ENCODE measurements at regions not wholly inside any gene's neighbourhood (a gene's known extent, or its start where the extent isn't known, plus 50 kb on each side); places are given as distances from the start of the nearest gene placed in this dataset.

DNA sequence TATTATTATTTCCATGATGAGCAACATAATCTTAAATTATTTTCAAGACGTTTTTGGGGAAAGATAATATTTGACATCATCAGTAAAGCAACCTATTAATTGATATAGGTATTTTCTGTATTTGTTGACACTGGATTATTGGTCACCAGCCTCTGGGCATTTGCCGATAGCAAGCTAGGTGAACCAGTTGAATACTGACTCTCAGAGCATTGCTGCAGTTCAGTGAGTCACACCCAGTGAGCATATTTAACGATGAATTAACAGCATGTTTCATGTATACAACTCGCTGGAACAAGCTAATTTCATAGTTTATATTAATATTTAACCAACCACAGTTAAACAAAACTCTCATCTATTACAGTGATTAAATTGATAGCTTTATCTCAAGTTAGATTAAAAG, 1006.0 kb upstream of the DIAPH2 start:
- no peaks in the 10 kb centered on the region for H3K9me3 ChIP-seq
- intact Hi-C loops (cut with DNase I), result no loop called here
- no peaks in the 10 kb centered on the region for H3K36me3 ChIP-seq
- TF ChIP-seq, protein P1, sequence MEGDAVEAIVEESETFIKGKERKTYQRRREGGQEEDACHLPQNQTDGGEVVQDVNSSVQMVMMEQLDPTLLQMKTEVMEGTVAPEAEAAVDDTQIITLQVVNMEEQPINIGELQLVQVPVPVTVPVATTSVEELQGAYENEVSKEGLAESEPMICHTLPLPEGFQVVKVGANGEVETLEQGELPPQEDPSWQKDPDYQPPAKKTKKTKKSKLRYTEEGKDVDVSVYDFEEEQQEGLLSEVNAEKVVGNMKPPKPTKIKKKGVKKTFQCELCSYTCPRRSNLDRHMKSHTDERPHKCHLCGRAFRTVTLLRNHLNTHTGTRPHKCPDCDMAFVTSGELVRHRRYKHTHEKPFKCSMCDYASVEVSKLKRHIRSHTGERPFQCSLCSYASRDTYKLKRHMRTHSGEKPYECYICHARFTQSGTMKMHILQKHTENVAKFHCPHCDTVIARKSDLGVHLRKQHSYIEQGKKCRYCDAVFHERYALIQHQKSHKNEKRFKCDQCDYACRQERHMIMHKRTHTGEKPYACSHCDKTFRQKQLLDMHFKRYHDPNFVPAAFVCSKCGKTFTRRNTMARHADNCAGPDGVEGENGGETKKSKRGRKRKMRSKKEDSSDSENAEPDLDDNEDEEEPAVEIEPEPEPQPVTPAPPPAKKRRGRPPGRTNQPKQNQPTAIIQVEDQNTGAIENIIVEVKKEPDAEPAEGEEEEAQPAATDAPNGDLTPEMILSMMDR (IDR thresholded peaks at IDR 0.05), result no peak
- H3K27ac ChIP-seq, result no peak overlapping the region
- no peaks in the 10 kb centered on the region for H3K27me3 ChIP-seq
- DNase-seq (no peak), ATAC-seq (no peak)
- H3K4me1 ChIP-seq, result no peaks in the 10 kb centered on the region
- H3K4me3 ChIP-seq, result no peak overlapping the region

DNA sequence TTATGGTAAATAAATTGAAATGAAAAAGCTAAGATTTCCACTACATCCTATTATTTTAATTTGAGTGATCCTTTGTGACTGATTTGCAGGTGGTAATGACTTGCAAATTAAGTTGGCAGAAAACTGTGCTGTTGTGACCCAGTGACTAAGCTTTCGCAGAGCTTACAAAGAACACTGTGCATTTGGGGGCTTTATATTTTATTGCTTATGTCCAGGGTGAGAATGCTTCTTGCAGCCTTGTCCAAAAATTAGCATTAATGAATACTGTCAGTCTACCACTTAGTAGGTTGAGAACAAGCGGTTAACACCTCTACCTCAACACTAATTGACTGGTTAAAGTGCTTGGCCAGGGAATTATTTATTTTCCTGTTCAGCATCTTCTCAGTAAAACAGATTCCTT, 991.3 kb upstream of the DIAPH2 start:
- no peak overlapping the region for H3K4me3 ChIP-seq
- TF ChIP-seq, protein P1 (IDR thresholded peaks at IDR 0.05), result no peak

DNA sequence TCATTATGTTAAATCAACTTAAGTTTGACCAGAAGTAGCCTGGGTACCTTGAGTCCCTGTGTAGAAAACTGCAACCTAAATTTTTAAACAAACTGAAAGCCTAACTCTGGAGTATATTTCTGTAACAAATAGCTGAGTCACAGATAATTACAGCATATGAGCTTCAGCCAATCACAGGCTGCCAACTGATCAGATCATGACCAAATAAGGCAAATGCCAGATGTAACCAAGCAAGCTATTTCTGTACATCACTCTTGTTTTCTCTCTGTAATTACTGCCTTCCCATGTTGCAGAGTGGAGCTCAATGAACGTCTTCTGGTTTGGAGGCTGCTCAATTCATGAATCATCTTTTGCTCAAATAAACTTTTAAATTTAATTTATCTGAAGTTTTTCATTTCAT, 980.9 kb upstream of the DIAPH2 start:
- Histone ChIP-seq H3K9me3 (no peaks in the 10 kb centered on the region), H3K36me3 (no peaks in the 10 kb centered on the region), H3K27ac (no peak overlapping the region), H3K4me3 (no peak overlapping the region), H3K4me1 (no peaks in the 10 kb centered on the region), H3K27me3 (no peaks in the 10 kb centered on the region)
- TF ChIP-seq, protein P1 (IDR thresholded peaks at IDR 0.05), result no peak
- intact Hi-C loops (cut with DNase I), result no loop called here
- no peak for DNase-seq
- ATAC-seq, result no peak

More for the DNA sequence above, 991.3 kb upstream of the DIAPH2 start:
- Histone ChIP-seq H3K27ac (no peak overlapping the region), H3K4me1 (no peaks in the 10 kb centered on the region), H3K27me3 (no peaks in the 10 kb centered on the region), H3K36me3 (no peaks in the 10 kb centered on the region), H3K9me3 (no peaks in the 10 kb centered on the region)
- ATAC-seq (no peak), DNase-seq (no peak)
- intact Hi-C loops (cut with DNase I), result no loop called here

DNA sequence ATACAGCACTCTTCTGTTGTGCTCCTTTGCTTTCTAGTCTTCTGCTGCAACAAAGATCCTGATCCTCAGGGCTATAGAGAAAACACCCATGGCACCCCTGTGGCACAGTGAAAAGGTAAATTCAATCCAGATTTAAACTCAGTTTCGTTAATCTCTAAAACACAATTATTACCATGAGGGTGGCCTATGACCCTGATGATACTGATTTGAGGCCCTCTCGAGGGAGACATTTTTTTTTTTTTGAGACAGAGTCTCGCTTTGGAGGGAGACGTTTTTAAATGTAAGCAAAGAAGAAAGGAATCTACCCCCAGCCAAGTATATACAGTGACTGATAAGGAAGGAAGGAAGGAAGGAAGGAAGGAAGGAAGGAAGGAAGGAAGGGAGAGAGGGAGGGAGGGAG, 967.8 kb upstream of the DIAPH2 start:
- Histone ChIP-seq H3K4me3 (no peak overlapping the region), H3K4me1 (no peaks in the 10 kb centered on the region), H3K27ac (no peak overlapping the region), H3K9me3 (no peaks in the 10 kb centered on the region), H3K27me3 (no peaks in the 10 kb centered on the region), H3K36me3 (no peaks in the 10 kb centered on the region)
- no peak for DNase-seq
- ATAC-seq, result no peak
- intact Hi-C loops (cut with DNase I), result no loop called here
- TF ChIP-seq, protein P1 (IDR thresholded peaks at IDR 0.05), result no peak

DNA sequence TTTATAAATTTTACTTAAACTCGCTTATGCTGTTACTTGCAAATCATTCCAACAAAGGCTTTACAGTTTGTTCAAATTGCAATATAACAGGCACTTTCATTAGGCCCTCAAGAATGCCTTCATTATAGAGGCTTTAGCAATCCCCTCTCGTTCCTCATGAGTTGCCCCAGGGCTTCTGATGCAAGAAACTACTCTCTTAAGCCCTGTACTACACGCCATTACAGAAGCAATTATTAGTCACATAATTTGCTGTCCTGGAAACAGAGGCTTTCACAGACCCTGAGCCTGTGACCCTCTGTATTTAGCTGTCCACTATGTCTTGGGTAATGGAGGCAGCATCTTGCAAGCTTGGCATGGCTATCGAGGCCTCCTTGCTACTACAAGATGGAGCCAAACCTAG, 965.9 kb upstream of the DIAPH2 start:
- H3K27me3 ChIP-seq, result no peaks in the 10 kb centered on the region
- no peaks in the 10 kb centered on the region for H3K4me1 ChIP-seq
- DNase-seq (no peak), ATAC-seq (no peak)
- H3K27ac ChIP-seq, result no peak overlapping the region
- H3K36me3 ChIP-seq, result no peaks in the 10 kb centered on the region
- intact Hi-C loops (cut with DNase I), result no loop called here
- H3K9me3 ChIP-seq, result no peaks in the 10 kb centered on the region
- no peak overlapping the region for H3K4me3 ChIP-seq
- TF ChIP-seq, protein P1 (IDR thresholded peaks at IDR 0.05), result no peak

DNA sequence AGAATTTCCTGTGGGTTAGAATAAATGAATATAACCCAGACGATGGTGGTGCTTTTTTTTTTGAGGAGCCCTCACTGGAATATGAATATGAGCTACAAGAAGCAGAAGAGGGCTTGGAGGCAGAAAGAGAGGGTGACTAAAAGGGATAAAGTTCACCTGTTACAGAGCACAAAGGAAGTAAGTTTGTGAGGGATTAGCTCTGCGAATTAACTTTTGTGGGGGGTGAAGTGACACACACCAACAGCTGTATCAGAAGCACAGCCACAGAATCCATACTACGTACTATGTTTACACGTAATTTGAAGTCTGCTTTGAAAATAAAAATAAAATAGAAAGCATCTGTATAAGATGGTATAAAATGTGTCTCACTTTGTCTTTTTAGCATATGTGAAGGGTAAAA, 963.6 kb upstream of the DIAPH2 start:
- no peaks in the 10 kb centered on the region for H3K36me3 ChIP-seq
- H3K4me1 ChIP-seq, result no peaks in the 10 kb centered on the region
- no peak overlapping the region for H3K4me3 ChIP-seq
- intact Hi-C loops (cut with DNase I), result no loop called here
- H3K27me3 ChIP-seq, result no peaks in the 10 kb centered on the region
- ATAC-seq (no peak), DNase-seq (no peak)
- no peaks in the 10 kb centered on the region for H3K9me3 ChIP-seq
- H3K27ac ChIP-seq, result no peak overlapping the region
- TF ChIP-seq, protein P1 (IDR thresholded peaks at IDR 0.05), result no peak

Data from upper lobe of right lung (tissue), 1 donor.